Esophagus squamous epithelium (tissue), 5 donors: ENCODE measurements at regions not wholly inside any gene's neighbourhood (a gene's known extent, or its start where the extent isn't known, plus 50 kb on each side); places are given as distances from the start of the nearest gene placed in this dataset.

ENCODE experiments used
- DNase-seq: peaks from one replicate; lab custom pipeline; 2025; lab: John Stamatoyannopoulos, UW
- H3K27ac ChIP-seq, 4 donors: fragments of 200-600 bp; sonication (generic); one replicate each; pipeline ENCODE4 v1.5.1; 2016 to 2019; ENCODE audit warnings: mild to moderate bottlenecking in 1 of 4
- H3K27me3 ChIP-seq, 4 donors: fragments of 200-600 bp; sonication (generic); 1 replicate in 3 of 4; 2 replicates in 1 of 4; pipeline versions ENCODE4 v1.5.1 to v1.6.0; 2017 to 2021; ENCODE audit warnings: antibody characterized with exemption in 1 of 4
- H3K36me3 ChIP-seq, 3 donors: fragments of 200-600 bp; sonication (generic); one replicate each; pipeline ENCODE4 v1.5.1; 2016 to 2019
- H3K4me1 ChIP-seq, 3 donors: fragments of 200-600 bp; sonication (generic); one replicate each; pipeline ENCODE4 v1.5.1; 2017 to 2019
- H3K4me3 ChIP-seq, 4 donors: fragments of 200-600 bp; sonication (generic); 1 replicate in 3 of 4; 2 replicates in 1 of 4; pipeline ENCODE4 v1.5.1; 2016 to 2019; ENCODE audit warnings: mild to moderate bottlenecking in 2 of 4, moderate library complexity in 1 of 4
- H3K9me3 ChIP-seq, 3 donors: fragments of 200-600 bp; sonication (generic); one replicate each; pipeline ENCODE4 v1.5.1; 2016 to 2019
- POLR2A ChIP-seq, 4 donors: fragments of 450-650 bp; IDR thresholded peaks; one replicate each; pipeline ENCODE4 v1.6.1; 2017; ENCODE audit warnings: antibody characterized with exemption in 4 of 4, mild to moderate bottlenecking in 4 of 4, moderate library complexity in 3 of 4
- WGBS, 2 donors: methylation state at CpG; one replicate each; pipeline ENCODE4 v1.1.5; 2018; 5-methylcytosine and 5-hydroxymethylcytosine counted together
- intact Hi-C: fragments of 100-400 bp; cut with DNase I; formaldehyde crosslinking; loops from one replicate; pipeline ENCODE4 v1.15.0; 2022
- TF ChIP-seq, protein P1 (sequence below), 6 experiments: fragments of 450-650 bp in 4 of 6; fragments of 200-600 bp in 2 of 6; sonication (generic) in 2 of 6; IDR thresholded peaks; one replicate each; pipeline ENCODE4 v1.5.1; 2016 to 2019; ENCODE audit warnings: antibody characterized with exemption in 6 of 6, mild to moderate bottlenecking in 4 of 6, moderate library complexity in 4 of 6
- donor health status: DM: yes; HTN: yes; CAD: no.

- intact Hi-C loops: no loop called here
- no peaks in the 10 kb centered on the region for H3K36me3 ChIP-seq
- no peak for DNase-seq
These were observed 85.2 kb upstream of the PHACTR3 start for GRCh38 chr20:59518881-59519706.

DNA sequence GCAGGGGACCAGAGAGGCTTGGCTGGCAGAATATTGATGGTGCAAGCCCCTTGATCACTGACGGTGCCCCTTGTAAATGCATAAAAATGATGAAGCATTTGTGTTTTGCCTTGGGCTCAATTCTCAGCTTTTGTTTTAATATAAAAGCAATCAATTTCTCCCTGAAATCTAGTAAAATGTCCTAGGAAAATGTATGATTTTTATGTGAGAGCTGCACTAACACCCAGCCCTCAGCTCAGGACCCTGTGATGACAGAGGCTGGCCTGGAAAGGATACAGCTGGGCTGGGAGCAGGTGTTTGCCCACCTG is 84.7 kb upstream of the PHACTR3 start:
- H3K36me3 ChIP-seq: no peaks in the 10 kb centered on the region
- no peak overlapping the region for H3K27ac ChIP-seq
- WGBS, 2 donors: 0% methylated on average over 1 of the region's 1 CpG
- DNase-seq: no peak
- intact Hi-C loops: no loop called here
- peaks cover 0 to 94% (median 2%) of the 10 kb centered on the region in 4 donors for H3K27me3 ChIP-seq
- no peak overlapping the region for H3K4me3 ChIP-seq
- H3K9me3 ChIP-seq: no peaks in the 10 kb centered on the region
- TF ChIP-seq, protein P1, sequence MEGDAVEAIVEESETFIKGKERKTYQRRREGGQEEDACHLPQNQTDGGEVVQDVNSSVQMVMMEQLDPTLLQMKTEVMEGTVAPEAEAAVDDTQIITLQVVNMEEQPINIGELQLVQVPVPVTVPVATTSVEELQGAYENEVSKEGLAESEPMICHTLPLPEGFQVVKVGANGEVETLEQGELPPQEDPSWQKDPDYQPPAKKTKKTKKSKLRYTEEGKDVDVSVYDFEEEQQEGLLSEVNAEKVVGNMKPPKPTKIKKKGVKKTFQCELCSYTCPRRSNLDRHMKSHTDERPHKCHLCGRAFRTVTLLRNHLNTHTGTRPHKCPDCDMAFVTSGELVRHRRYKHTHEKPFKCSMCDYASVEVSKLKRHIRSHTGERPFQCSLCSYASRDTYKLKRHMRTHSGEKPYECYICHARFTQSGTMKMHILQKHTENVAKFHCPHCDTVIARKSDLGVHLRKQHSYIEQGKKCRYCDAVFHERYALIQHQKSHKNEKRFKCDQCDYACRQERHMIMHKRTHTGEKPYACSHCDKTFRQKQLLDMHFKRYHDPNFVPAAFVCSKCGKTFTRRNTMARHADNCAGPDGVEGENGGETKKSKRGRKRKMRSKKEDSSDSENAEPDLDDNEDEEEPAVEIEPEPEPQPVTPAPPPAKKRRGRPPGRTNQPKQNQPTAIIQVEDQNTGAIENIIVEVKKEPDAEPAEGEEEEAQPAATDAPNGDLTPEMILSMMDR (IDR thresholded peaks at IDR 0.05): no peak
- TF ChIP-seq POLR2A (IDR thresholded peaks at IDR 0.05): no peak
- peaks cover 0 to 5% (median 0%) of the 10 kb centered on the region in 3 donors for H3K4me1 ChIP-seq

More at GRCh38 chr20:59518881-59519706, 85.2 kb upstream of the PHACTR3 start:
- Histone ChIP-seq H3K9me3 (no peaks in the 10 kb centered on the region), H3K4me3 (no peak overlapping the region), H3K27ac (no peak overlapping the region), H3K27me3 (peaks cover 0 to 96% (median 2%) of the 10 kb centered on the region in 4 donors), H3K4me1 (peaks cover 0 to 5% (median 0%) of the 10 kb centered on the region in 3 donors)
- 23 to 43% methylated on average over 1 to 3 of the region's 3 CpGs for WGBS, 2 donors
- no peak for TF ChIP-seq POLR2A (IDR thresholded peaks at IDR 0.05)
- TF ChIP-seq, protein P1 (IDR thresholded peaks at IDR 0.05): peak; percentile 23 to 87 (median 75)

DNA sequence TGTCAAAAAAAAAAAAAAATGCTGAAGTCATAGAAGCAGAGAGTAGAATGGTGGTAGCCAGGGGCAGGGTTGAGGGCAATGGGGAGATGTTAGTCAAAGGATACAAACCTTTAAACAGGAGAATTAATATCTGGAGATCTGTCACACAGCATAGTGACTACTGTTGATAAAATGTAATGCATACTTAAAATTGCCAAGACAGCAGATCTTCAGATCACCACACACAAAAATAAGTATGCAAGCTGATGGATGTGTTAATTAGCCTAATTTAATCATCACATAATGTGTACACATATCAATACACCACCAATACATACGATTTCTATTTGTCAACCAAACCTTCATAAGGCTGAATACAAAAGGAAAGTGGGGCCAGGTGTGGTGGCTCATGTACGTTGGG is 83.5 kb upstream of the PHACTR3 start:
- 54 to 64% methylated on average over 2 of the region's 2 CpGs for WGBS, 2 donors
- Histone ChIP-seq H3K27me3 (peaks cover 0 to 94% (median under 1%) of the 10 kb centered on the region in 4 donors), H3K27ac (no peak overlapping the region), H3K9me3 (no peaks in the 10 kb centered on the region), H3K36me3 (no peaks in the 10 kb centered on the region), H3K4me1 (peaks cover 0 to 4% (median 0%) of the 10 kb centered on the region in 3 donors), H3K4me3 (no peak overlapping the region)
- intact Hi-C loops: no loop called here
- DNase-seq: no peak
- TF ChIP-seq, protein P1 (IDR thresholded peaks at IDR 0.05): no peak
- TF ChIP-seq POLR2A (IDR thresholded peaks at IDR 0.05): no peak

DNA sequence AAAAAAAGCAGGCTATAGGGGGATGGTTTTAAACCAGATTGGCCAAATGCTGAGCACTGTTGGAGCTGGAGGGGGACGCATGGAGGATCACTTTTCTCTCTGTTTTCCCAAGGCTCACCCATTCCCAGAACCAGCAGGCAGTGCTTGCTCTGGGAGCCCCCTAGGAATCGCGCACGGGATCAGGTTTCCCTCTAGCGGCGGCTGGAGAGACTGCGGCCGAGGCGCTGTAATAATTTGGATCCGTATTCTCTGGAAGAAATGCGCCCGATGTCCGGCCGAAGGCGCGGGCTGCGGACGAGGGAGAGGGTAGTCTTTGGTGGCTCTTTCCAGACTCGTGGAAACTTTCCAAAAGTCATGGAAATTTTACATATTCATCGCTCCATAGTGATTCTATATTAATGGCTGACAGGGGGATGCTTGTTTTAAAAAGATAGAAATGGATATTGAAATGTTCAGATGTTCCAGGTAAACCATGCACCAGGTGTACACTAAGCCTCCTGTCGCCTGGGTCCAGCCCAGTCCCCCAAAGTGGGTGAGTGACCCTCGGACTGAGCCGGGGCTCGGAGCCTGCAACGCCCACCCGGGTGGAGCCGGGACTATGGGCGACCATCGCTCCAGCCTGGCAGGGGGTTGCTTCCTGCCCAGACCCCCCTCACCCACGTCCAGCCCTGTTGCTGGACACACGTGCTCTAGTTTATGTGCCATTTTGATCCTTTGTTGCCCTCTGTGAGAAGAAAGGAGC is 78.7 kb upstream of the PHACTR3 start:
- no peaks in the 10 kb centered on the region for H3K9me3 ChIP-seq
- WGBS, 2 donors: 10 to 14% methylated on average over 19 to 27 of the region's 31 CpGs
- H3K27me3 ChIP-seq: peaks cover 0 to 93% (median 10%) of the 10 kb centered on the region in 4 donors
- intact Hi-C loops: no loop called here
- H3K27ac ChIP-seq: no peak overlapping the region
- H3K4me1 ChIP-seq: peaks cover 0 to 6% (median 0%) of the 10 kb centered on the region in 3 donors
- no peak for DNase-seq
- H3K36me3 ChIP-seq: no peaks in the 10 kb centered on the region
- no peak overlapping the region for H3K4me3 ChIP-seq
- TF ChIP-seq, protein P1 (IDR thresholded peaks at IDR 0.05): peak; percentile 55 to 79 (median 72)
- TF ChIP-seq POLR2A (IDR thresholded peaks at IDR 0.05): no peak
